ENCODE measurements at regions not wholly inside any gene's neighbourhood (a gene's known extent, or its start where the extent isn't known, plus 50 kb on each side); places are given as distances from the start of the nearest gene placed in this dataset.

DNA sequence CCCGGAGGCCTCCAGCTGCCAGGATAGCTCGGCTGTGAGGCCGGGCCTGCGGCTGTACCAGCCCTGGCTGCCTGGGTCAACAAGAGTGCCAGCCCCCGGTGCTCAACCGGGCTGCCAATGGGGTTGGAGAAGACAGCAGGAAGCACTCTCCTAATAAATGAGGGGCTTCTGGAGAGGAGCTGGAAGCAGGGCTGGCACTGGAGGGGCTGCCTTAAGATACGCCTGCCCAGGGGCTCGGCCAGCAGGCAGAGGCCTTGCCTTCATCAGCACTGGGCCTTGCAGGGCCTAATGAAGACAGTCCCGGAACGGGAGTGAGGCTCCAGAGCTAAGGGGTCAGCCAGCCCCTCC lies 73.6 kb downstream of the TEX51 start:
- no peak for ATAC-seq
- TF ChIP-seq, protein P1, sequence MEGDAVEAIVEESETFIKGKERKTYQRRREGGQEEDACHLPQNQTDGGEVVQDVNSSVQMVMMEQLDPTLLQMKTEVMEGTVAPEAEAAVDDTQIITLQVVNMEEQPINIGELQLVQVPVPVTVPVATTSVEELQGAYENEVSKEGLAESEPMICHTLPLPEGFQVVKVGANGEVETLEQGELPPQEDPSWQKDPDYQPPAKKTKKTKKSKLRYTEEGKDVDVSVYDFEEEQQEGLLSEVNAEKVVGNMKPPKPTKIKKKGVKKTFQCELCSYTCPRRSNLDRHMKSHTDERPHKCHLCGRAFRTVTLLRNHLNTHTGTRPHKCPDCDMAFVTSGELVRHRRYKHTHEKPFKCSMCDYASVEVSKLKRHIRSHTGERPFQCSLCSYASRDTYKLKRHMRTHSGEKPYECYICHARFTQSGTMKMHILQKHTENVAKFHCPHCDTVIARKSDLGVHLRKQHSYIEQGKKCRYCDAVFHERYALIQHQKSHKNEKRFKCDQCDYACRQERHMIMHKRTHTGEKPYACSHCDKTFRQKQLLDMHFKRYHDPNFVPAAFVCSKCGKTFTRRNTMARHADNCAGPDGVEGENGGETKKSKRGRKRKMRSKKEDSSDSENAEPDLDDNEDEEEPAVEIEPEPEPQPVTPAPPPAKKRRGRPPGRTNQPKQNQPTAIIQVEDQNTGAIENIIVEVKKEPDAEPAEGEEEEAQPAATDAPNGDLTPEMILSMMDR (IDR thresholded peaks at IDR 0.05) = peak in 1 of 4 donors; percentile 3
- no peak for TF ChIP-seq POLR2A (IDR thresholded peaks at IDR 0.05)
- Histone ChIP-seq H3K9me3 (no peaks in the 10 kb centered on the region), H3K4me1 (peaks cover 0 to 6% (median 4%) of the 10 kb centered on the region in 4 donors), H3K36me3 (no peaks in the 10 kb centered on the region), H3K4me3 (peak overlapping the region; percentile 37 to 58 (median 45)), H3K27me3 (no peaks in the 10 kb centered on the region), H3K27ac (peak overlapping the region in 2 of 3 donors; percentile 41 to 61)
- 0% methylated on average over 1 of the region's 10 CpGs for WGBS (ENCODE audit: insufficient coverage, low coverage, low lambda C conversion rate, missing lambda C conversion rate)
- intact Hi-C loops (cut with DNase I) = no loop called here
- DNase-seq = no peak

DNA sequence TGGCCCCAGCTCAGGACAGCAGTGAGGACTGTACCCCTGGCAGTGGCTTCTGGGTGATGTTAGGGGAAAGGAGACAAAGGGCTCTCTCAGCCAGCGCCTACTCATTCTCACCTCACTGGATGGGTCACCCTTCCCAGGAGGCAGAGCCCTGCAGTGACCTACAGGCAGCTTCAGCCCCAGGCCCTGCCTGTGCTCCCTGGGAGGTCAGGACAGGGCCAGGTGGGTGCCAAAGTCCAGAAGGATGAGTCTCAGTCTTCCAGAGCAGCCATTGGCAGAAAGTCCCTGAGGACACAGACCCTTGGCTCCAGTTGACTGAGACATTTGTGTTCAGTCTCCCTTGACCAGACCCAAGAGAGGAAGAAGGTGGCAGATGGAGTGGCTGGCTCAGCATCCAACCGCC lies 75.1 kb downstream of the TEX51 start:
- no peaks in the 10 kb centered on the region for H3K36me3 ChIP-seq
- no peak overlapping the region for H3K4me3 ChIP-seq
- ATAC-seq (no peak), DNase-seq (no peak)
- H3K27me3 ChIP-seq = no peaks in the 10 kb centered on the region
- TF ChIP-seq, protein P1 (IDR thresholded peaks at IDR 0.05) = no peak
- TF ChIP-seq POLR2A (IDR thresholded peaks at IDR 0.05) = no peak
- H3K4me1 ChIP-seq = peaks cover 0 to 6% (median 4%) of the 10 kb centered on the region in 4 donors
- H3K27ac ChIP-seq = no peak overlapping the region
- H3K9me3 ChIP-seq = no peaks in the 10 kb centered on the region
- intact Hi-C loops (cut with DNase I) = no loop called here
- no CpG with 5 or more reads among the region's 2 CpGs for WGBS (ENCODE audit: insufficient coverage, low coverage, low lambda C conversion rate, missing lambda C conversion rate)

DNA sequence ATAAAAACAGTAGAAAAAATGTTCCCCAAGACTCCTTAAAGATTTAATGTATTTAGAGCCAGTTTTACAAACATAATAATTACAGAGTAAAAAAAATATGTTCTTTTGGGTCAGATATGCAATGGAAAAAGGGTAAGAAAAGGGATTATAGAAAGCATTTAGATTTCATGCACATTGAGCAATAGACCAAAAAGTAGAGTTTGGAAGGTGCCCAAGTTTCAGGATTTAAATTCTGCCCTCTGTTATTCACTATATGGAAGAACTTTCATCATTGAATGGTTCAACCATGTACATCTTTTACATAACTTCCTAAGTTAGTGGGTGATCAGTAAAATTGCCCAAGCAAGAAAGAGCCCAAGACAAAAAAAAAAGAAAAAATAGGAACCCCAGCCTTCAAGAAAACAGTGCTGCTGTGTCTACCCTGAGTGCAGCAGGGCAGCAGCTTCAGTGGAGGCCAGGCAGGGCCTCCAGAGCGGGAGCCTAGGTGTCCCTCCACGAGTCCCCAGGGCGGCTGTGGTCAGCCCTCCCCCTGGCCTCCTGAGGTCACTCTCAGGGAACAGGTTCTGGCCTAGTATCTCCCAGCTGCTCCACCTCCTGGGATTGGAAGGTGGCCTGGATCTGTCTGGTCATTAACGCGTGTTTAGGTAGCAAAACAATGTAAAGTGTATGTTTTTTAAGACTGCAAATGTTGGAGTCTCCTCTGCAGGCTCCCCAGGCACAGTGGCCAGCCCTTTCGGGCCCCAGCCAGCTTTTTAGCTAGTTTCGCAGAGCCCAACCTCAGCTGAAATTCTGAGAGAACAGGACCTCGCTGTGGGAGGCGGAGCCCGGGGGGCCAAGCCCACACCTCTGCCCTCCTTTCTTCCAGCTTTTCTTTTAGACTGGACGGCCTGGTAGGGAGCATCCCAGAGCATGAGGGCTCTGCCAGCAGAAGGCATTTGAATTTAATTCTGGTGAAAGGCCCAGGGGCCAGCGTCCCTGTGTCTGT lies 77.3 kb downstream of the TEX51 start:
- WGBS (ENCODE audit: insufficient coverage, low coverage, low lambda C conversion rate, missing lambda C conversion rate) = 75% methylated on average over 4 of the region's 12 CpGs
- ATAC-seq = no peak

DNA sequence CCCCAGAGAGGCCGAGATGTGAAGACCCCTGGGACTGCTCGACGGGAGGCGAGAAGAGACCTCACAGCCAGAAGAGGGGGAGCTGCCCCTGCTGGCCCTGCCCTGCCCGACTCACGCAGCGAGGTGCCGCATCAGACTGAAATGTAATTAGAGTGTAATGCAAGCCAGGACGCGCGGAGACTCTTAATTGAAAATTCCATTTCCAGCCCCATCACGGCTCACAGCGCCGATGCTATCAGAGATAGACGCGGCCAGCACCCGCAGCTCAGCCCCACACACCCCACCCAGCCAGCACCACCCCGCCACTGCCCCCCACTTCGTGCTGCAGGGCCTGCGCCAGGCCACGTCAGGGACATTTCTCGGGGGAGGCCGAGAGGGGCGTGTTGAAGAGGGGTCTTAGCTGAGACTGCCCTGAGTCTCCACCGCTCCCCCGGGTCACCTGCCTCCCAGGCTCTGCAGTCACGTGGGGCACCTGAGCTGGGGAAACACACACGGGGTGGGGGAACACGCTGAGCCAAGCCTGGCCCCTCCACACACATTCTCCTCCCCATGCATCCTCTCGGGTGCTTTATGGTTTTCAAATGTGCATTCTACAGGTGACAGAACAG lies 78.1 kb downstream of the TEX51 start:
- H3K9me3 ChIP-seq = no peaks in the 10 kb centered on the region
- DNase-seq = no peak
- H3K4me3 ChIP-seq = no peak overlapping the region
- 100% methylated on average over 3 of the region's 30 CpGs for WGBS (ENCODE audit: insufficient coverage, low coverage, low lambda C conversion rate, missing lambda C conversion rate)
- TF ChIP-seq, protein P1 (IDR thresholded peaks at IDR 0.05) = no peak
- TF ChIP-seq POLR2A (IDR thresholded peaks at IDR 0.05) = no peak
- H3K27ac ChIP-seq = no peak overlapping the region
- H3K4me1 ChIP-seq = peaks cover 0 to 6% (median 4%) of the 10 kb centered on the region in 4 donors
- no peaks in the 10 kb centered on the region for H3K36me3 ChIP-seq
- no peak for ATAC-seq
- no peaks in the 10 kb centered on the region for H3K27me3 ChIP-seq
- intact Hi-C loops (cut with DNase I) = no loop called here

More for the DNA sequence above, 77.3 kb downstream of the TEX51 start:
- Histone ChIP-seq H3K4me1 (peaks cover 0 to 6% (median 4%) of the 10 kb centered on the region in 4 donors), H3K27ac (no peak overlapping the region), H3K27me3 (no peaks in the 10 kb centered on the region), H3K36me3 (no peaks in the 10 kb centered on the region), H3K9me3 (no peaks in the 10 kb centered on the region), H3K4me3 (no peak overlapping the region)
- no peak for DNase-seq
- intact Hi-C loops (cut with DNase I) = no loop called here
- TF ChIP-seq POLR2A (IDR thresholded peaks at IDR 0.05) = no peak
- TF ChIP-seq, protein P1 (IDR thresholded peaks at IDR 0.05) = no peak

Data from right lobe of liver (tissue), 6 donors.